ENCODE measurements at regions not wholly inside any gene's neighbourhood (a gene's known extent, or its start where the extent isn't known, plus 50 kb on each side); places are given as distances from the start of the nearest gene placed in this dataset.

DNA sequence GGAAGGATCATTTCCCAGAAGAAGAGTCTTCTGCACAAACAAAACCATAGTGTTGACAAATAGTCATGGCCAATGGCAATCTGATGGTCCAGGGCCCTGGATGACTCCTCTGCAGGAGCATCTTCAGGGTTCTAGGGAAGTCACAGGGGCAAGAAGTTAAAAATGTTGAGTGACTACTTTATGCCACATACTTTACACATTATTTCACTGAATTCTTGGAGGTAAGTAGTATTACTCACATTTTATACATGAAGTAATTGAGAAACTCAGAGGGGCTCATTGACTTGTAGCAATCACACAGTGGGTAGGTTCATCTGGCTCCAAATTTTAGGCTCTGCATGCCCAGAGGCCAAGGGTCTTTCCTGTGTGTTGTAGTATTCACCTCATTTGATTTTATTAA, 430.2 kb upstream of the MCTP2 start:
- H3K27ac ChIP-seq = no peak overlapping the region
- DNase-seq = no peak
- TF ChIP-seq, protein P1, sequence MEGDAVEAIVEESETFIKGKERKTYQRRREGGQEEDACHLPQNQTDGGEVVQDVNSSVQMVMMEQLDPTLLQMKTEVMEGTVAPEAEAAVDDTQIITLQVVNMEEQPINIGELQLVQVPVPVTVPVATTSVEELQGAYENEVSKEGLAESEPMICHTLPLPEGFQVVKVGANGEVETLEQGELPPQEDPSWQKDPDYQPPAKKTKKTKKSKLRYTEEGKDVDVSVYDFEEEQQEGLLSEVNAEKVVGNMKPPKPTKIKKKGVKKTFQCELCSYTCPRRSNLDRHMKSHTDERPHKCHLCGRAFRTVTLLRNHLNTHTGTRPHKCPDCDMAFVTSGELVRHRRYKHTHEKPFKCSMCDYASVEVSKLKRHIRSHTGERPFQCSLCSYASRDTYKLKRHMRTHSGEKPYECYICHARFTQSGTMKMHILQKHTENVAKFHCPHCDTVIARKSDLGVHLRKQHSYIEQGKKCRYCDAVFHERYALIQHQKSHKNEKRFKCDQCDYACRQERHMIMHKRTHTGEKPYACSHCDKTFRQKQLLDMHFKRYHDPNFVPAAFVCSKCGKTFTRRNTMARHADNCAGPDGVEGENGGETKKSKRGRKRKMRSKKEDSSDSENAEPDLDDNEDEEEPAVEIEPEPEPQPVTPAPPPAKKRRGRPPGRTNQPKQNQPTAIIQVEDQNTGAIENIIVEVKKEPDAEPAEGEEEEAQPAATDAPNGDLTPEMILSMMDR (IDR thresholded peaks at IDR 0.05 in 8 of 11, conservative IDR thresholded peaks at IDR 0.05 in 3 of 11) = no peak
- TF ChIP-seq POLR2A (IDR thresholded peaks at IDR 0.05) (no peak), POLR2AphosphoS5 (IDR thresholded peaks at IDR 0.05) (no peak)
- H3K9me3 ChIP-seq = peaks cover 0 to 3% (median 0%) of the 10 kb centered on the region in 8 donors
- intact Hi-C loops (cut with DNase I; ENCODE audit: low total_unique reads) = no loop called here
- peaks cover 0 to 13% (median 0%) of the 10 kb centered on the region in 7 donors for H3K27me3 ChIP-seq (replicated peaks in 1 of 7)
- H3K4me3 ChIP-seq = no peak overlapping the region
- H3K4me1 ChIP-seq = no peaks in the 10 kb centered on the region
- no peaks in the 10 kb centered on the region for H3K36me3 ChIP-seq

- TF ChIP-seq, protein P1 (IDR thresholded peaks at IDR 0.05 in 8 of 11, conservative IDR thresholded peaks at IDR 0.05 in 3 of 11) = no peak
- TF ChIP-seq POLR2A (IDR thresholded peaks at IDR 0.05) (no peak), POLR2AphosphoS5 (IDR thresholded peaks at IDR 0.05) (no peak)
- WGBS, 5 donors = 74 to 88% (median 77%) methylated on average over 2 of the region's 2 CpGs
- Histone ChIP-seq H3K36me3 (no peaks in the 10 kb centered on the region), H3K4me1 (no peaks in the 10 kb centered on the region), H3K27me3 (replicated peaks in 1 of 7) (peaks cover 0 to 13% (median 0%) of the 10 kb centered on the region in 7 donors), H3K27ac (no peak overlapping the region), H3K4me3 (no peak overlapping the region), H3K9me3 (peaks cover 0 to 3% (median 0%) of the 10 kb centered on the region in 8 donors)
- DNase-seq = no peak
- intact Hi-C loops (cut with DNase I; ENCODE audit: low total_unique reads) = no loop called here
Measured at GRCh38 chr15:93800805-93801204, 430.6 kb upstream of the MCTP2 start.

GRCh38 chr15:93789441-93789840, 441.9 kb upstream of the MCTP2 start:
- no peak overlapping the region for H3K27ac ChIP-seq
- H3K27me3 ChIP-seq (replicated peaks in 1 of 7) = no peaks in the 10 kb centered on the region
- peaks cover 0 to 11% (median 0%) of the 10 kb centered on the region in 8 donors for H3K9me3 ChIP-seq
- intact Hi-C loops (cut with DNase I; ENCODE audit: low total_unique reads) = no loop called here
- no peak for TF ChIP-seq POLR2AphosphoS5 (IDR thresholded peaks at IDR 0.05)
- TF ChIP-seq, protein P1 (IDR thresholded peaks at IDR 0.05 in 8 of 11, conservative IDR thresholded peaks at IDR 0.05 in 3 of 11) = no peak
- TF ChIP-seq POLR2A (IDR thresholded peaks at IDR 0.05) = no peak
- H3K36me3 ChIP-seq = no peaks in the 10 kb centered on the region
- 68 to 85% (median 76%) methylated on average over 2 of the region's 2 CpGs for WGBS, 5 donors
- no peak for DNase-seq
- no peak overlapping the region for H3K4me3 ChIP-seq
- no peaks in the 10 kb centered on the region for H3K4me1 ChIP-seq

- TF ChIP-seq POLR2AphosphoS5 (IDR thresholded peaks at IDR 0.05) = no peak
- TF ChIP-seq, protein P1 (IDR thresholded peaks at IDR 0.05 in 8 of 11, conservative IDR thresholded peaks at IDR 0.05 in 3 of 11) = no peak
- no peak for TF ChIP-seq POLR2A (IDR thresholded peaks at IDR 0.05)
- 73 to 91% (median 81%) methylated on average over 4 of the region's 4 CpGs for WGBS, 5 donors
- intact Hi-C loops (cut with DNase I; ENCODE audit: low total_unique reads) = no loop called here
Measured at GRCh38 chr15:93780073-93780472, 451.3 kb upstream of the MCTP2 start.

More at GRCh38 chr15:93780073-93780472, 451.3 kb upstream of the MCTP2 start:
- H3K4me3 ChIP-seq = no peak overlapping the region
- H3K9me3 ChIP-seq = no peaks in the 10 kb centered on the region
- no peaks in the 10 kb centered on the region for H3K4me1 ChIP-seq
- no peaks in the 10 kb centered on the region for H3K27me3 ChIP-seq (replicated peaks in 1 of 7)
- DNase-seq = no peak
- no peak overlapping the region for H3K27ac ChIP-seq
- no peaks in the 10 kb centered on the region for H3K36me3 ChIP-seq

All from spleen (tissue), 11 donors.